ENCODE measurements at regions not wholly inside any gene's neighbourhood (a gene's known extent, or its start where the extent isn't known, plus 50 kb on each side); places are given as distances from the start of the nearest gene placed in this dataset.
A peak's percentile ranks its signal among the peaks of the same experiment; 100 is the strongest.

GRCh38 chr6:4322846-4323309, 187.5 kb upstream of the ECI2 start:
- TF ChIP-seq POLR2AphosphoS5 (IDR thresholded peaks at IDR 0.05) (peak in 1 of 2 donors; percentile 37), CTCF (IDR thresholded peaks at IDR 0.05) (no peak), POLR2A (IDR thresholded peaks at IDR 0.05; ENCODE audit: low read depth) (no peak)
